DMS 273 (cell line): ENCODE measurements at regions not wholly inside any gene's neighbourhood (a gene's known extent, or its start where the extent isn't known, plus 50 kb on each side); places are given as distances from the start of the nearest gene placed in this dataset.
A peak's percentile ranks its signal among the peaks of the same experiment; 100 is the strongest.
"Not testable (repeated sequence)": the region's sequence is repeated elsewhere in the genome, so short reads cannot be mapped to it uniquely, and the experiment has no call there.

Experiments used
- DNase-seq: peaks from one replicate; lab custom pipeline; 2025; ENCODE audit not compliant: unreplicated experiment; lab: John Stamatoyannopoulos, UW

- DNase-seq: no peak
These were observed 261.1 kb downstream of the CDH7 start for GRCh38 chr18:66011916-66012315.

- DNase-seq: no peak
These were observed 255.2 kb downstream of the CDH7 start for GRCh38 chr18:66005831-66006588.

GRCh38 chr18:65998971-65999700 is 248.3 kb downstream of the CDH7 start:
- DNase-seq: not testable (repeated sequence)

GRCh38 chr18:65995206-65995605 is 244.4 kb downstream of the CDH7 start:
- no peak for DNase-seq

- no peak for DNase-seq
These were observed 243.5 kb downstream of the CDH7 start for GRCh38 chr18:65994302-65994701.

- peak; percentile 48 for DNase-seq
These were observed 240.3 kb downstream of the CDH7 start for GRCh38 chr18:65990944-65991708.

GRCh38 chr18:65990174-65990690 is 239.4 kb downstream of the CDH7 start:
- DNase-seq: no peak

GRCh38 chr18:65988972-65989371 is 238.2 kb downstream of the CDH7 start:
- DNase-seq: no peak

- DNase-seq: no peak
These were observed 237.6 kb downstream of the CDH7 start for GRCh38 chr18:65988386-65988785.

- peak; percentile 39 for DNase-seq
These were observed 232.9 kb downstream of the CDH7 start for GRCh38 chr18:65983750-65984149.

- no peak for DNase-seq
These were observed 224.7 kb downstream of the CDH7 start for GRCh38 chr18:65975536-65975935.

GRCh38 chr18:65974758-65975157 is 223.9 kb downstream of the CDH7 start:
- DNase-seq: no peak

- peak; percentile 25 for DNase-seq
These were observed 217.6 kb downstream of the CDH7 start for GRCh38 chr18:65968239-65969004.

GRCh38 chr18:65955747-65956146 is 204.9 kb downstream of the CDH7 start:
- DNase-seq: peak; percentile 4

GRCh38 chr18:65954372-65954771 is 203.6 kb downstream of the CDH7 start:
- DNase-seq: no peak

- DNase-seq: no peak
These were observed 196.0 kb downstream of the CDH7 start for GRCh38 chr18:65946777-65947176.

GRCh38 chr18:65943268-65943667 is 192.5 kb downstream of the CDH7 start:
- DNase-seq: no peak

GRCh38 chr18:65942854-65943253 is 192.0 kb downstream of the CDH7 start:
- no peak for DNase-seq

- no peak for DNase-seq
These were observed 191.3 kb downstream of the CDH7 start for GRCh38 chr18:65942104-65942503.

- no peak for DNase-seq
These were observed 190.7 kb downstream of the CDH7 start for GRCh38 chr18:65941482-65941881.
